CD4-positive, alpha-beta T cell treated with Interleukin-12 subunit alpha and Interleukin-12 subunit beta, for 1 hour (primary cell): ENCODE measurements at regions not wholly inside any gene's neighbourhood (a gene's known extent, or its start where the extent isn't known, plus 50 kb on each side); places are given as distances from the start of the nearest gene placed in this dataset.

Source experiments
- DNase-seq: peaks from one replicate; pipeline ENCODE4 v3.0.0-alpha.2; 2020

GRCh38 chr16:18050777-18051176 lies 285.8 kb downstream of the NPIPA8 start:
- DNase-seq, result no peak

DNA sequence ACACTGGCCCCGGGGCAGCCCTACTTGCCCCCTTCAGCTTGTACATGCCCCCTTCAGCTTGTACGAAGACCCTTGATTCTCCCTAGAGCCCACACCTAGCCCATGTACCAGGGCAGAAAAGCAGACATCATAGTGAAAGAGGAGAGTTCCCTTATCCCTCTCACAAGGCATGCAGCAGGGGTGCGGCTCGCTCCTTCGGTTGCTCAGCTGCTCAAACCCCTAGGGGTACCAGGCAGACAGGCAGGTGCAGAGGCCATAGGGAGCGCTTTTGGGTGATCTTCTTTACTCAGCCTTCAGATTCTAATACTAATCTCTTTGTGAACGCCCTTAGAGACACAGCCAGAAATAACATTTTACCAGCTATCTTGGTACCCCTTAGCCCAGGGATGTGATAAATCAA lies 286.3 kb downstream of the NPIPA8 start:
- no peak for DNase-seq

DNA sequence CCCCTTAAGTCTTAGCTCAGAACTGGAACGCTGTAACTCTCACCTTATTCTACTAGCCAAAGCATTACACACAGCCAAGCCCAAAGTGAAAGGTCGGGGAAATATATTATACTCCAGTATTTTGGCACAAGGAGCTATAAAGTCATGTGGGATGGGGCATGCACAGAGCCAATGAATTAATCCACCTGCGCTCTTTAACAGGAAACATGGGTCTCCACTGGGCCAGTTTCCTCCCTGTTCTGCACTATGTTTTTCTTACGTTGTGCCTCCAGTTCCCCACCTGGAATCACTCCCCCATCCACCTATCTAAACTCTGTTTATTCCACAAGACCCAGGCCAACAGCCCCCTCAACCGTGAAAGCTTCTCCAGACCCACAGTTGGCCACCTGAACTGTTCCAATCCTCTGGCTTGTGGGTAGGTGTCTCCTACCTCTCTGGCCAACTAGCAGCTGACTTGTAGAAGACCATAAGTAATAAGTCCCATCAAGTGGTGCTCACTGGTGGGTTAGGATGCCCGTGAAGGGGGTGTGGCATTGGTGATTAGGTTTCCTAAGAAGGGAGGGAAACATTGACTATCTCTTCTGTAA lies 286.9 kb downstream of the NPIPA8 start:
- no peak for DNase-seq

DNA sequence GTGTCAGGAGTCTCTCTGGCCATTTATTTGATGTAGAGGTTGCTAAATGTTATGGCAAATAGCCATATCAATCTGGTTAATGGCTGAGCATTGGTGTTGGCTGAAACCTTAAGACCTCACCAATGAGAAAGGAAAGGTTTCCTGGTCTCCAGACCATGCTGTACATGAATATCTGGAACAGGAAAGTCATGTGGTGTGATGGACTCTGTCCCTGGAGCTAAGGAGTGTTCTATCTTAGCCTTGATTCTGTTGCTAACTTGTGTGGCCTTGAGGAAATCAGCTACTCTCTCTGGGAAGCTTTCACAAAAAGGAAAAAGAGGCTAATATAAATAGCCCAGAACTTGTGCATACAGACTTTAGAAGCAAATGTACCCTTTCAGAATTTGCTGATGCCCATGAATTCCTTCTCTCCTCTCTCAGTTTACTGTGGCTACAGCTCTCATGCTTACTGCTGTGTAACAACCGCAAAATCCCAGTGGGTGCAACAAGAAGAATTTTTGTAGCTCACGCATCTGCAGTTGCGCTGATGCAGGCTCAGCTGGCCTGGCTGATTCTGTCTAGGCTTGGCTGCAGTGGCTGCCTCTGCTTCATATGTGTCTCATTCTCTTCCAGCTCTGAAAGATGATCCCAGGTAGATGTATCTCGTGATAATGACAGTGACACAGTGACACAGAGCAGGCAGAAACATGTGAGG lies 287.5 kb downstream of the NPIPA8 start:
- DNase-seq, result no peak

DNA sequence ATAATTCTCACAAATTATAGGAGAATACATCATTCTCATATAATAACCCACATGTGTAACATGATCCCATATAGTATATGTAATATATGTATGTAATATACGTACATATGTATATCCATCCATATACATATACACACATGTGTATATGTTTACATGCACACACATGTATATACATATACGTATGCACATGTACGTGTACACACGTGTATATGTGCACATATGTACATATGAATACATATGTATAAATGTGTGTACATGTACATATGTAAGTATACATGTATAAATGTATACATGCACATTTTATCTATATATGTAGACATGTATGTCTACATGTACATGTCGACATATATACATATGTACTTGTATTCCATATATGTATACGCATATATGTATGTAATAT lies 288.8 kb downstream of the NPIPA8 start:
- no peak for DNase-seq

DNA sequence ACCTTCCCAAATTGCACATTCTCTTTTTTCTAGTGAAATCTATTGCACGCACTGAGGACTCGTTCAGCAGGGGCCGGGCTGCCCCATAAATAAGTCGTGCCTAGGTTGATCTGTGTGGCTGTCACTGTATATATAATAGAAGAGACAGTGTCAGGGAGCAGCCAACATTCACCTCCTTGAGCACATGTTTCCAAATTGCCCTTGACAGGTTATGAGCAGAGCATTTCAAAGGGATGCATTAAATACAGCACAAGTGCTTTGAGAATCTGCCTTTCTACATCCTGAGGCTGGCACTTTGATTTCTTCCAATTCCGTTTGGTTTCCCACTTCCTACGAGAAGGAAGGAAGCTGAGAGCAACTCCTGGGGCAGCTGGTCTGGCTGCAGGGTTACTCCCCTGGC lies 291.2 kb downstream of the NPIPA8 start:
- no peak for DNase-seq

DNA sequence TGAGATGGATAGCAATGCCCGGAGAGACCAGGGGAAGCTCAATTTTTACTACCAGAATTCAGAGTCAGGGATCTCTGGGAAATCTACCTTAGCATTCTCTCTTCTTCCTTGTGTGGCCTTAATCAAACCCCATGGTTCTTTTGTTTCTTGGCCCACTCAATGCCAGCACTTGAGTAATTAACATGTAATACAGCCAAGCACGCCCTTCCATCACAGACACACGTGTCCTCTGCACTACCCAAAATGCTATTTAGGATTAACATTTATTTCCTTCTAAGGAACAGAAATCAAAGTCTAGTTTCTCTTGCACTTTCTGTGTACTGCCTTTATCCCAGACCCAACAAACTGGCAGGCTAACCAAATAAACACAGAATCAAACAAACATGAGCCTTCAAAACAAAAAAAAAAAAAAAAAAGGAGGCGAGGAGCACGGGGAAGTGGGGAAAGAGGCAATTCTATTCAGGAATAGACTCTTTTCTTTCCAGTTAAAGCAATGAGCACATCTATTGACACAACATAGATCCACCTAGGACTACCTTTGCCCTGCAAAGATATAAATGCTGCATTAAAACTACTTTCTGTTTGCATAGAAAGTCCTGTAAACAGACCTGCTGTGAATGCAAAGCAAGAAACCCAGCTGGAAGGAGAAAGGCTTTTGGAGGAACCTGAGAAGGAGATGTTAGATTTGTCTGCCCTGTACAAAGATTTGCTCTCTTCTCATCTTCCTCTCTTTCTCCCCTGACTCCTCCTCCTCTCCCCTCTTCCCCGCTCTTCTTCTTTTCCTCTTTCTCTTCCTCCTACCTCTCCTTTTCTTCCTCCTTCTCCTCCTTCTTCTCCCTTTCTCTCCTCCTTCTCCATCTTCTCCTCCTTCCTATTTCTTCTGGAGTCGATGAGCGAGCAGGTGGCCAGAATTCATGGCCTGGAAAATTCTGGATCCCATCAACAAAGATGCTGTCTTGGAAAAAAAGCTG lies 294.4 kb downstream of the NPIPA8 start:
- no peak for DNase-seq

DNA sequence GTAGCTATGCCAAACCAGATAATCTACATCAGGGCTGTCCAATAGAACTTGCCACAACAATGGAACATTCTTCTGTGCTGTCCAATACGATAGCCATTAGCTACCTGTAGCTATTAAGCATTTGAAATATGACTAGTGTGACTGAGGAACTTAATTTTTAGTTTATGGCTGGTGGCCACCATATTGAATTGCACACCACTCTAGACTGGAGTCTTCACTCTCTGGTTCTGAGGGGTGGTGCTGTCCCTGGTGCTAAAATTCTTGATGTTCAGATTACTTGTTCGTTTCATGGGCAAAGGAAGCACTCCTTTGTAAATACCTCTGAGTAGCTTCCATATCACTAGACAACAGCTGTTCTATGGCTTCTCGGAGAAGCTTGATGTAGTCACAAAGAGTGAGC lies 296.6 kb downstream of the NPIPA8 start:
- no peak for DNase-seq

GRCh38 chr16:18037051-18037450 lies 299.5 kb downstream of the NPIPA8 start:
- no peak for DNase-seq

DNA sequence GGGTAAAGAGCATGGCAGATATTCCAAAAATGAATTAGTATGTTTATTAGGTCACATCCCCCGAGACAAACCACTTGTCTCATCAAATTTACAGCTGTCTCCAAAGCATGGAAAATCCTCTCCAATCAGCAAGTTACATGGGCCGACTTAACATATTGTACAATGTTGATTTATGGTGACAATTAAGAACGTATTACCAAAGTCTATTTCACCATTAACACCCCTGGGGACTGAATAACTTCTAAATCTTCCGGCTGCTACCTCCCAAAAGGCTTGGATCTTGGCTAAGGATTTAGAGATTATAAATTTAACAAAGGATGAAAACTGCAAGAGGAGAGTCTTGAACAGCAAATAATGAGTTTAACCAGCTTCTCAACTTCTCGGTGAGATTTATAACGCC lies 311.9 kb downstream of the NPIPA8 start:
- no peak for DNase-seq

GRCh38 chr16:18018376-18018775 lies 318.2 kb downstream of the NPIPA8 start:
- no peak for DNase-seq

DNA sequence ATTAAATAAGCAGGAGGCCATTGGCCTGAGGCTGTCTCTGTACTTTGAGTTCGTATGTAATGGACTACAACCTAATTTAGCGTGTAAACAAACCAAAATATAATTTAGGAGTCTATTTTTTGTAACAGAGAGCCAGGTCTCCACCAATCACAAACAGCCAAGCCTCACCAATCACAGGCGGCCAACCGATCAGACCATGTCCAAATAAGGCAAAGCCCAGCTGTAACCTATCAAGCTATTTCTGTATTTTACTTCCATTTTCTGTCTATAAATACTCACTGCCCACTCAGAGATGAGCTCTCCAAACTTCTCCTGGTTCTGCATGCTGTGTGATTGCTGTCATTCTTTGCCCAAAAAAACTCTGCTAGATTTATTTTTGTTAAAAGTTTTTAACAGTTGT lies 322.7 kb downstream of the NPIPA8 start:
- no peak for DNase-seq

DNA sequence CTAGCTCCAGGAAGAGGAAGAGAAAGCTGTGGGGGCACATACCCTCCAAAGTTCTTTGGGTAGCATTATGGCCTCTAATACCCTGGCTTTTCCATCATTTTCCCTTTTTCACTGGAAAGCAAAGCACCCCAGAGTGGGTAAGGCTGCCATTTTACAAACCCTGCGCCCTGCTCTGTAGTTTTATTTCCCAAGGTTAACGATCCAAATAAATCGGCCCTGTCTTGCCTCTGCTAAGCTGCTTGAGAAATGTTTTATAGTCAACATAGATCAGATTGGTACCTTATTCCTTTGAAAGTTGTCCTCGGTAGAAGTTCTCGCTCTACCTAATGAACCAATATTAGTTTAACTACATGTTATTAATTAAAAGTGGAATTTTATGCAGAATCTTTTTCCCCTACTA lies 328.2 kb downstream of the NPIPA8 start:
- DNase-seq, result no peak

DNA sequence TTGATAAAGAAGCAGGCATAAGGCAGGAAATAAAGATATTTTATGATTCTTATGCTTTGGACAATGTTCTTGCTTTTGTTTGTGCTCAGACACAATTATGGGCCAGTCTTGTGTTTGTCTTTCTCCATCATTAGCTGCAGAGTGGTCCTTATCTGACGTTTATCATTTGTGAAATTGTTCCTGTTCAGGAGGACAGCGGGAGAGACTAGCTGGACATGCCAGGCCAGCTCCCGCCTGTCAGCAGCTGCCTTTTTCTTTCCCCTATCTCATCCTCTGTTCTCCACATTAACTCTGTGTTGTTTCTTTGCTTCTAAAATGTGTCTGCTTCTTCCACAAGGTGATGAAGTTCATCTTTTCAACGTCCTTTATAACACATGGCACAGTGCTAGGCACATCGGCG lies 333.5 kb downstream of the NPIPA8 start:
- DNase-seq, result no peak

DNA sequence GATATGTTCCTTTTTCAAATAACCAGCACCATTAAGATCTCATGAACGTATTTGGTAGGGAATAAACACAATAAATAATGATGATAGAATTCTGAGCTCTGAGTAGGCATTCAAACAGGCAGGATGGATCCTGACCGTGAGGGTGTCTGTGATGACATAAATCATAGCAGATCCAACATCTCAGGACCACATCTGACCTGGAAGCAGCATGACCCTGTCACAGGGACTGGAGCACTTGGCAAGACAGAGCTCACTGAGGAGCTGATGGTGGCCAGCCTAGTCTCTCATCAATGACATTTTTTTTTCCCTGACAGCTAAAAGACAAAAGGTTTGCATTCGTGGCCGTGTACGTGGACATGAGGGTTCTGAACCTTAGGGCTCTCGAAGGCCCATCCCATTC lies 337.5 kb downstream of the NPIPA8 start:
- no peak for DNase-seq

DNA sequence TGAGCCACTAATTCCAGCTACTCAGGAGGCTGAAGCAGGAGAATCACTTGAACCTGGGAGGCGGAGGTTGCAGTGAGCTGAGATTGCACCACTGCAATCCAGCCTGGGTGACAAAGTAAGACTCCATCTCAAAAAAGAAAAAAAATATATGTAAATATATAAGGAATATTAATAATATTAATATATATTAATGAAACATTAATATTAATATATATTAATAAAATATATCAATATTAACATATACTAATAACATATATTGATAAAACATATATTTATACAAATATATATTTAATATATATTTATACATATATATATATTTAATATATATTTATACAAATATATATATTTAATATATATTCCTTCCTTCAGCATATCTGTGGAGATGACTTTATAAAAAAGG lies 338.0 kb downstream of the NPIPA8 start:
- DNase-seq, result no peak

- no peak for DNase-seq
Measured at GRCh38 chr16:17994027-17994426, 342.5 kb downstream of the NPIPA8 start.

DNA sequence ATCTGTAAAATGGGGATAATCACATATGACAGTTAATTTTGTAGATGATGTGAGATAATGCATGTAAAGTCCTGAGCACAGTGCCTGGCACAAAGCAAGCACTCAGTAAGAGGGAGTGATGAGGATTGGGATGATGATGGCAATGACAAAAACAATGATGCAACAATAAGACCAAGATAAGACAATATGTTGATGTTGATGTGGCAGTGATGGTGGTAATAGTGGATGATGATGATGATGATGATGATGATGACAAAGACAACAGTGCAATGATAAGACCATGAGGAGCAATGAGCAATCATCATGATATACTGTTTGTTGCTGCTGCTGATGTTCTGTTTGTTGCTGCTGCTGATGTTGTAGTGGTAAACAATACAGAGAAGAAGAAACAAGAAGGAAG lies 344.1 kb downstream of the NPIPA8 start:
- no peak for DNase-seq

GRCh38 chr16:17989255-17989654 lies 347.3 kb downstream of the NPIPA8 start:
- no peak for DNase-seq

- DNase-seq, result no peak
Measured at GRCh38 chr16:17988839-17989238, 347.7 kb downstream of the NPIPA8 start.

- DNase-seq, result no peak
Measured at GRCh38 chr16:17986991-17987390, 349.5 kb downstream of the NPIPA8 start.

DNA sequence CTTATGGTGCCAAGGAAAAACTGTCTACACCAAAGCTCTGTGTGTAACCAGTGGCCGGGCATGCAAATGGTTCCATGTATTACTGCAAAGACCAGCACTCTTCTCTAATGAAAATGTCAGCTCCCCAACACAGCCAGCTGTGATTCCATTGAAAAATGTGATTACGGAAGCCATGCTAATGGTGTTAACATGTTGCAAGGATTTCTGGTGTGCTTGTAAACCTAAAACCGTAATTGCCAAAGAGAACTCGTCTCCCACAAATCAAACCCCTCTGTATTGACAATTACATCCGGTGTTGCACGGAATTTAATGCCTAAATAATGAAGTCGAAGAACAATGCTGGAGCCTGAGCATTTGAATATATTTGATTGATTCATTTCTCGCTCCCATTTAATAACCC lies 351.7 kb downstream of the NPIPA8 start:
- no peak for DNase-seq

DNA sequence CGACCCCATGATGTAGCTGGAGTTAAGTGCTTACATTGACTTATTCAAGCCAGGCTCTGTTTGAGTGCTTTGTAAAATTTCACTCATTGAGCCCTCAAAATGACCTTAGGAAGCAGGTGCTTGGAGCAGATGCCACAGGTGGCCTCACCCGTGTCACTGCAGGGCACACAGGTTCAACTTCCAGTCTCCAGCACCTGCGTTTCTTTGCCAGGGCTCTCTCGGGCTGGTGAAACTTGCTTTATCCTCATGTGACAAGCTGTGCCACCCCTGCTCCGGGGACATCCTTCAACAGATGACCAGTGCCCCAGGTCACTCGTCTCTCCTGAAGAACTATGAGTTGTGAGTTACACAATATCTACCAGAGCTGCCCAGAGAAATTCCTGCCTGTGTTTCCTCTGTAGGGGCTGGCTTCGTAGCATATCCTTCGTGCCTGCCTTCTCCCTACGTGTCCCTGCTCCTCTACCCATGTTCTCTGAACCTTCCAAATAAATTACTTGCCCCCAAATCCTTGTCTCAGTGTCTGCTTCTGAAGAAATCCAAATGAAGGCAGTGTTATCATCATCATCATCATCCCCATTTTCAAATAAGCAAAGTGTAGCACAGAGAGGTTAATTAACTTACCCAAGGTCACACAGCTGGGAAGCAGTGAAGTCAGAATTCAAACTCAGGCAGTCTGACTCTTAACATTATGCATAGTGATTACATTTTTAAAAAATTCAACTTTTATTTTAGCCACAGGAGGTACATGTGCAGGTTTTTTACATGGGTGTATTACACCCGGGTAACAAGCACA lies 352.5 kb downstream of the NPIPA8 start:
- no peak for DNase-seq
